ENCODE measurements at regions not wholly inside any gene's neighbourhood (a gene's known extent, or its start where the extent isn't known, plus 50 kb on each side); places are given as distances from the start of the nearest gene placed in this dataset.

DNA sequence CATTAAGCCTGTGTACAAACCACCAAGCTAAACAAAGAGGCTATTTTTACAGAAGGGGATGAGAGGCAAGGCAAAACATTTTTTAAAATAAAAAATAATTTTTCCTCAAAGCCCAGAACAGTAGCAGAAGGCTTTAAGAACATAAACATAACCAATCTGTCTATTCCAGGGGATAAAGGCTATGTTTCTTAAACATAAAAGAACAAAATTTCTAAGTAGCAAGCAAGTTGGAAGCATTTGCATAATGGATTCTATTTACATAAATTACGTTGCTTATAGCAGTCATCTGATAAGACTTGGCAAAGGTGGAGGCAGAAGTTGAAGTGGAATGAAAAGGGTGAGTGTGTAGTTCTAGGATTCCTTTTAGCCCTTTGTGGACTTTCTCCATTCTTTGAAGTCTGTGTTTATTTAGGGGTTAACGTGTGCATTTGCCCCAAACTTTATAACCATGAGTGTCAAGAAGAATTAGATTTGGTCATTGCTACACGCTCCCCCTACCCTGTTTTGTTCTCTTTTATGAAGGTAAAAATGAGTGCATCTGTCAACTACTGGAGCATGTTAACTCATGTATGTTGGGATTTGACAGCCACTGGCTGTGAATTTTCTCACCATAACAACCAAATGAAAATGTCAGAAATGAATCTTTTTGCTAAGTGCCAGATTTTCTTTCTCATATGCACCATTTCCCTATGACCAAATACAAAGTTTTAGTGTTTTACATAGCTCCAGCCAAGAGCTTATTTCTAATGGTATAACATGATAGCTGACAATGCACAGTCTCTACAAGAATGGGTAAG, 378.4 kb upstream of the IGFBP7 start:
- TF ChIP-seq, protein P1, sequence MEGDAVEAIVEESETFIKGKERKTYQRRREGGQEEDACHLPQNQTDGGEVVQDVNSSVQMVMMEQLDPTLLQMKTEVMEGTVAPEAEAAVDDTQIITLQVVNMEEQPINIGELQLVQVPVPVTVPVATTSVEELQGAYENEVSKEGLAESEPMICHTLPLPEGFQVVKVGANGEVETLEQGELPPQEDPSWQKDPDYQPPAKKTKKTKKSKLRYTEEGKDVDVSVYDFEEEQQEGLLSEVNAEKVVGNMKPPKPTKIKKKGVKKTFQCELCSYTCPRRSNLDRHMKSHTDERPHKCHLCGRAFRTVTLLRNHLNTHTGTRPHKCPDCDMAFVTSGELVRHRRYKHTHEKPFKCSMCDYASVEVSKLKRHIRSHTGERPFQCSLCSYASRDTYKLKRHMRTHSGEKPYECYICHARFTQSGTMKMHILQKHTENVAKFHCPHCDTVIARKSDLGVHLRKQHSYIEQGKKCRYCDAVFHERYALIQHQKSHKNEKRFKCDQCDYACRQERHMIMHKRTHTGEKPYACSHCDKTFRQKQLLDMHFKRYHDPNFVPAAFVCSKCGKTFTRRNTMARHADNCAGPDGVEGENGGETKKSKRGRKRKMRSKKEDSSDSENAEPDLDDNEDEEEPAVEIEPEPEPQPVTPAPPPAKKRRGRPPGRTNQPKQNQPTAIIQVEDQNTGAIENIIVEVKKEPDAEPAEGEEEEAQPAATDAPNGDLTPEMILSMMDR (IDR thresholded peaks at IDR 0.05): no peak
- no peaks in the 10 kb centered on the region for H3K27me3 Mint-ChIP-seq (ENCODE audit: low read depth, poor library complexity)
- H3K4me1 Mint-ChIP-seq: no peaks in the 10 kb centered on the region
- no peaks in the 10 kb centered on the region for H3K36me3 Mint-ChIP-seq (ENCODE audit: low read depth)
- no peak overlapping the region for H3K27ac Mint-ChIP-seq
- no peak for DNase-seq
- no peak overlapping the region for H3K4me3 Mint-ChIP-seq
- no peaks in the 10 kb centered on the region for H3K9me3 Mint-ChIP-seq

GRCh38 chr4:57475424-57475823, 365.2 kb upstream of the IGFBP7 start:
- DNase-seq: no peak
- Mint-ChIP-seq H3K4me1 (no peaks in the 10 kb centered on the region), H3K9me3 (peaks cover 18% of the 10 kb centered on the region), H3K4me3 (no peak overlapping the region), H3K27me3 (ENCODE audit: low read depth, poor library complexity) (peaks cover 4% of the 10 kb centered on the region), H3K36me3 (ENCODE audit: low read depth) (no peaks in the 10 kb centered on the region), H3K27ac (no peak overlapping the region)
- TF ChIP-seq, protein P1 (IDR thresholded peaks at IDR 0.05): no peak

DNA sequence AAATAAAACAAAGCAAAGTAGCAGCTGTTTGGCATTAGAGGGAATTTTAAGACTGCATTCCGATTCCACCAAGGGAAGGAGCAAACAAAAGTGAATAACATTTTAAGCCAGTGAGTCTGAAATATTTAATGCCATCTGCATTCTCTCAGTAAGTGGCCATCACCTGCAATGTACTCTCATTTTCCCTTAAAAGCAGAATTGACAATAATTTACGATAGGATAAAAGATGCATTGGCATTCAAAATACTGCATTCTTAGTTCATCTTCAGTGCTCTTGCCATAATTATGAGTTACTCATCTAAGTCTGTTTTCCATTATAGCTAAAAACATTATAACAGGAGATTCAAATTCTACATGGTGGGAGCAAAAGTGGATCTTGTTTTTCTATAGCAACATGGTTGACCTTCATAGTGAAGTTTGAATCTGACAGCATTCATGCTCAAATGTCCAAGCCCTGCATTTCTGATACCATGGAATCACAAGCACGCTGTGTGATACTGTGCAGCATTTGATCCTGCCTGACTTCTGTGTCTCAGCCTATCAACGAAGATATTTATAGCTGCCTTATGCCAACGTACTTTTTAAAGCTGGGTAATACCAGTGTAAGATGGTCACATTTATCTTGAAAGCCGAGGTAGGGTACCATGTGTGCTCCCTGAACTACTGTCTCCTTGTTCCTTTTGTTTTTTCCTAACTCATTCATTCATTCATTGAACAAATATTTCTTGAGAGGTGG, 355.3 kb upstream of the IGFBP7 start:
- H3K9me3 Mint-ChIP-seq: peaks cover 26% of the 10 kb centered on the region
- TF ChIP-seq, protein P1 (IDR thresholded peaks at IDR 0.05): no peak
- no peak for DNase-seq
- H3K4me3 Mint-ChIP-seq: no peak overlapping the region
- no peaks in the 10 kb centered on the region for H3K36me3 Mint-ChIP-seq (ENCODE audit: low read depth)
- no peak overlapping the region for H3K27ac Mint-ChIP-seq
- H3K4me1 Mint-ChIP-seq: no peaks in the 10 kb centered on the region
- peaks cover 6% of the 10 kb centered on the region for H3K27me3 Mint-ChIP-seq (ENCODE audit: low read depth, poor library complexity)

- Mint-ChIP-seq H3K27ac (no peak overlapping the region), H3K27me3 (ENCODE audit: low read depth, poor library complexity) (peaks cover 10% of the 10 kb centered on the region), H3K4me1 (no peaks in the 10 kb centered on the region), H3K4me3 (no peak overlapping the region), H3K36me3 (ENCODE audit: low read depth) (no peaks in the 10 kb centered on the region), H3K9me3 (peaks cover 7% of the 10 kb centered on the region)
- DNase-seq: no peak
- TF ChIP-seq, protein P1 (IDR thresholded peaks at IDR 0.05): no peak
Measured at GRCh38 chr4:57462843-57463242, 352.7 kb upstream of the IGFBP7 start.

GRCh38 chr4:57460967-57461366, 350.8 kb upstream of the IGFBP7 start:
- Mint-ChIP-seq H3K27me3 (ENCODE audit: low read depth, poor library complexity) (peaks cover 13% of the 10 kb centered on the region), H3K4me3 (no peak overlapping the region), H3K36me3 (ENCODE audit: low read depth) (no peaks in the 10 kb centered on the region), H3K4me1 (no peaks in the 10 kb centered on the region), H3K9me3 (peaks cover 20% of the 10 kb centered on the region), H3K27ac (no peak overlapping the region)
- no peak for DNase-seq
- TF ChIP-seq, protein P1 (IDR thresholded peaks at IDR 0.05): no peak
